SJSA1 (cell line): ENCODE measurements at regions not wholly inside any gene's neighbourhood (a gene's known extent, or its start where the extent isn't known, plus 50 kb on each side); places are given as distances from the start of the nearest gene placed in this dataset.
"Not testable (repeated sequence)": the region's sequence is repeated elsewhere in the genome, so short reads cannot be mapped to it uniquely, and the experiment has no call there.

ENCODE experiments used
- DNase-seq, 2 experiments: peaks; one replicate each; pipeline ENCODE4 v3.0.0-alpha.2; 2015 to 2020; ENCODE audit warnings: low spot score in 2 of 2, low read depth in 1 of 2
- H3K27ac ChIP-seq: fragments of 250-450 bp; sonication (Bioruptor Pico); 2 replicates; pipeline ENCODE4 v1.5.1; 2020; ENCODE audit warnings: mild to moderate bottlenecking, moderate library complexity
- H3K27me3 ChIP-seq: fragments of 250-450 bp; sonication (Bioruptor Pico); replicated peaks from 2 replicates; pipeline ENCODE4 v1.5.1; 2020; ENCODE audit warnings: mild to moderate bottlenecking, moderate library complexity
- H3K36me3 ChIP-seq: fragments of 250-450 bp; sonication (Bioruptor Pico); 2 replicates; pipeline ENCODE4 v1.5.1; 2020; ENCODE audit warnings: mild to moderate bottlenecking
- H3K4me1 ChIP-seq: fragments of 250-450 bp; sonication (Bioruptor Pico); replicated peaks from 2 replicates; pipeline ENCODE4 v1.6.1; 2021; ENCODE audit warnings: mild to moderate bottlenecking
- H3K4me3 ChIP-seq: fragments of 250-450 bp; sonication (Bioruptor Pico); 2 replicates; pipeline ENCODE4 v1.5.1; 2020; ENCODE audit warnings: mild to moderate bottlenecking
- H3K9me3 ChIP-seq: fragments of 250-450 bp; sonication (Bioruptor Pico); replicated peaks from 2 replicates; pipeline ENCODE4 v1.5.1; 2020; ENCODE audit warnings: mild to moderate bottlenecking

DNA sequence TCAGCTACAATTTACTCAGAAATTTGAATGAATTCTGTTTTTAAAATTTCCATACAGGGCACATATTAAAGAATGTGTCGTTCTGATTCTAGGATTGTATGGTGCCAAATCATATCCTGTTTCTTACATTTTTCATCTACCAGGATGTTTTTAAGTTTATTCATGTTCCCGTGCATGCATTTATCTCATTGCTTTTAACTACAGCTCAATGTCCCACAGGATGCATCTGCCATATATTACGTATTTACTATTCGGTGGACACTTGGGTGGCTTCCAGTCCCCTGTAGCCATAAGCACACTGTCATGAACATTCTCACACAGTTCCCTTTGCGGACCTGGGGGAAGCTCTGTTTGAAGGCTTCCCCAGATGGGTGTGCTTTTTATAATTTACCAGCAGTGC is 122.3 kb downstream of the CCDC71L start:
- H3K36me3 ChIP-seq = no peaks in the 10 kb centered on the region
- no peak for DNase-seq
- H3K4me1 ChIP-seq = peaks cover 17% of the 10 kb centered on the region
- no peak overlapping the region for H3K4me3 ChIP-seq
- no peaks in the 10 kb centered on the region for H3K27me3 ChIP-seq
- H3K9me3 ChIP-seq = no peaks in the 10 kb centered on the region
- H3K27ac ChIP-seq = no peak overlapping the region

GRCh38 chr7:106537119-106537518 is 123.8 kb downstream of the CCDC71L start:
- Histone ChIP-seq H3K36me3 (no peaks in the 10 kb centered on the region), H3K27ac (no peak overlapping the region), H3K4me1 (peaks cover 2% of the 10 kb centered on the region), H3K27me3 (no peaks in the 10 kb centered on the region), H3K9me3 (no peaks in the 10 kb centered on the region), H3K4me3 (no peak overlapping the region)
- no peak for DNase-seq

- Histone ChIP-seq H3K4me3 (no peak overlapping the region), H3K36me3 (no peaks in the 10 kb centered on the region), H3K27me3 (no peaks in the 10 kb centered on the region), H3K27ac (no peak overlapping the region), H3K9me3 (no peaks in the 10 kb centered on the region), H3K4me1 (no peaks in the 10 kb centered on the region)
- DNase-seq = no peak
These were observed 124.9 kb downstream of the CCDC71L start for GRCh38 chr7:106536079-106536478.

DNA sequence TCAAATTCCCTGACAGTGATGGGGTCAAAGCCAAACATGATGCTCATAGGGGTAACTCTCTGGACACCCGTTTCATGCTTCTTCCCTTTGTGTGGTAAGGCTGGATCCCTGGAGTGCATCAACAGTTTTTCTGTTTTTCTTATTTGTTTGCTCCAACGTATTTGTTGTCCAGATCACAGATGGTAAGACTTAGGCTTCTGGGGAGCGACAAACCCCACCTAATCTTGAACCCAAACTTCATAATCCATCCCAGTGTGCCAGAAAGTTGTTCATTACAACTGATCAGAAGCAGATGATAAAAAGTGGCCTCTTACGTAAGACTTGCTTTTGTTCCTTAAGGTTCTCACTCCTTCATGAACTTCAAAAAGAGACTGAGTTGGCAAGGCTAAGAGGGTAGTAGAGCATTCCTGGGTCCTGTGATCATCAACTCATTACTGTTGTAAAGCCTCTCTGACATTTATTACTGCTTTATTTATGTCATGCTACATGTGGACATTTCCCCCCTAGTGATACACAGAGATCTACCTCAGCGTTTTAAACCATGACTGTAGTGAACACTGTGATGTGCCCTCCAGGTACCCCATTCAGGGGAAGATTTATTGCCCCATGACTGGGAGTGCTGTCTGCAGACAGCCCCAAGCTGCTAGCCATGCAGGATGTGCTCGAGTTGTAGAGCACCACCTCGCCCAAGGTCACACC is 125.6 kb downstream of the CCDC71L start:
- no peak for DNase-seq
- H3K4me3 ChIP-seq = no peak overlapping the region

GRCh38 chr7:106534271-106534846 is 126.6 kb downstream of the CCDC71L start:
- H3K4me3 ChIP-seq = no peak overlapping the region
- DNase-seq = no peak
- H3K27me3 ChIP-seq = no peaks in the 10 kb centered on the region
- H3K4me1 ChIP-seq = no peaks in the 10 kb centered on the region
- H3K9me3 ChIP-seq = no peaks in the 10 kb centered on the region
- no peaks in the 10 kb centered on the region for H3K36me3 ChIP-seq
- no peak overlapping the region for H3K27ac ChIP-seq

More for the DNA sequence above, 125.6 kb downstream of the CCDC71L start:
- Histone ChIP-seq H3K27me3 (no peaks in the 10 kb centered on the region), H3K36me3 (no peaks in the 10 kb centered on the region), H3K9me3 (no peaks in the 10 kb centered on the region), H3K27ac (no peak overlapping the region), H3K4me1 (no peaks in the 10 kb centered on the region)

- not testable (repeated sequence) for DNase-seq, H3K27ac ChIP-seq, H3K4me1 ChIP-seq, H3K27me3 ChIP-seq, H3K9me3 ChIP-seq, H3K36me3 ChIP-seq, H3K4me3 ChIP-seq
These were observed 130.8 kb downstream of the CCDC71L start for GRCh38 chr7:106530183-106530582.

- H3K27me3 ChIP-seq, H3K36me3 ChIP-seq, H3K9me3 ChIP-seq, H3K4me3 ChIP-seq, H3K27ac ChIP-seq, H3K4me1 ChIP-seq, DNase-seq: not testable (repeated sequence)
These were observed 134.3 kb downstream of the CCDC71L start for GRCh38 chr7:106526617-106527016.

DNA sequence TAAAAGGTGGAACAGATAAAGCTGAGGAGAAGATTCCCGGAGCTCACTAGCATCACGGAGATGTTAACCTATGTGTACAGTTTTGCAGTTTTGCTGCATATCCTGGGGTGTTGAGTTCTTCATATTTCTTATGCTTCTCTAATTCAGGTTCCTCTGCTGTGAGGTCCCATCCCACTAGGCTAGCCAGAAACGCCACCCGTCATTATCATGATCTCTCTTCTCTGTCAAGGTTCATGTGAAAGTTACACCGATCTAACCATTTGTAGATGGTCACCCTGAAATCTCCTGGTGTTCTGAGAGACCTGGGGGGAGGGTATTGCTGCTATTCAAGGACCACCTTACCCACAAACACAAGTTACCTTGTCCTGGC is 136.3 kb downstream of the CCDC71L start:
- H3K36me3 ChIP-seq = no peaks in the 10 kb centered on the region
- no peak for DNase-seq
- H3K4me3 ChIP-seq = no peak overlapping the region
- no peaks in the 10 kb centered on the region for H3K9me3 ChIP-seq
- H3K4me1 ChIP-seq = no peaks in the 10 kb centered on the region
- no peak overlapping the region for H3K27ac ChIP-seq
- H3K27me3 ChIP-seq = no peaks in the 10 kb centered on the region

DNA sequence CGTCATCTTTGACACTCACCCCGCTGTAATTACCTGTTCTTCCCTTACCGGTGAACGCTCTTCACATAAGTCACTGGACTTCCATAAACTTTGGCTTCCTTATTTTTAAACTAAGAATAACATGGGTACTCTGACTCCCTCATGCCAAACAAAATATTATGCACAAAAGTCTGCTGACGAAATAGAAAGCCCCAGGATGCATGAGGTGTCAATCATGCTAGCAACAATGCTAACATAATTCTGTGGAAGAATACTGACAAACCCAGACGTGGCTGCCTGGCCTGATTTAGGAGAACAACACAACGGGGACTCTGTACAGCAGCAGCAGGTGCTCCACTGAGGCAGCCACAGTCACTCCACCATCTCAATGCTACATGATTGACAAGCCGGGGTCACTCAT is 137.5 kb downstream of the CCDC71L start:
- H3K4me1 ChIP-seq = no peaks in the 10 kb centered on the region
- H3K4me3 ChIP-seq = no peak overlapping the region
- H3K9me3 ChIP-seq = no peaks in the 10 kb centered on the region
- no peak for DNase-seq
- no peaks in the 10 kb centered on the region for H3K27me3 ChIP-seq
- H3K27ac ChIP-seq = no peak overlapping the region
- H3K36me3 ChIP-seq = no peaks in the 10 kb centered on the region

- Histone ChIP-seq H3K27ac (no peak overlapping the region), H3K4me1 (no peaks in the 10 kb centered on the region), H3K27me3 (no peaks in the 10 kb centered on the region), H3K36me3 (no peaks in the 10 kb centered on the region), H3K9me3 (no peaks in the 10 kb centered on the region), H3K4me3 (no peak overlapping the region)
- DNase-seq = no peak
These were observed 138.3 kb downstream of the CCDC71L start for GRCh38 chr7:106522696-106523095.

GRCh38 chr7:106521541-106521940 is 139.4 kb downstream of the CCDC71L start:
- DNase-seq = no peak
- Histone ChIP-seq H3K4me1 (no peaks in the 10 kb centered on the region), H3K36me3 (no peaks in the 10 kb centered on the region), H3K9me3 (no peaks in the 10 kb centered on the region), H3K4me3 (no peak overlapping the region), H3K27me3 (no peaks in the 10 kb centered on the region), H3K27ac (no peak overlapping the region)

DNA sequence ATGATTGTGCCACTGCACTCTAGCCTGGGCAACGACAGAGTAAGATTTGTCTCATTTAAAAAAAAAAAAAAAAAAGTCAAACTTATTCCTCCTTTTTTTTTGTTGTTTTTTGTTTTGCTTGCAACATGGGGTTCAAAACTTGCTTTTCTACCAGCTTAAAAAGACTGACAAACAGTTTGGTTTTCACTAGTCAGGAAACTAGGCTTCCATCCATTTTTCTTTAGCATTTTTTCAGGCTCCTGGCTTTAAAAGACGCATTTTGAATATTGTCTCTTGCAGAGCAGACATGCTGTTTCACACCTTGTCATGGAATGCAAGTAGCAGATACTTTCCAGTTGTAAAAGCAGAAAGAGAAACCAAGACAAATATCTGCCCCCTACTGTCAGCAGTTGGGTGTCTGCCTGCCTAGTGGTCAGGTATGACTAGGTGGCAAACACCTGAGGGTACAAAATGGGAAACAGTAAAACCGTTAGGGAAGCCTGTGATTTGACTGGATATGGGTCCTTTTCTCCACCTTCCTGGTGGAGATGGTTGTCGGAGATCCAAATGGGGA is 139.9 kb downstream of the CCDC71L start:
- Histone ChIP-seq H3K27me3 (no peaks in the 10 kb centered on the region), H3K36me3 (no peaks in the 10 kb centered on the region)

GRCh38 chr7:106518967-106519366 is 142.0 kb downstream of the CCDC71L start:
- Histone ChIP-seq H3K9me3 (no peaks in the 10 kb centered on the region), H3K4me1 (no peaks in the 10 kb centered on the region), H3K27me3 (no peaks in the 10 kb centered on the region), H3K36me3 (no peaks in the 10 kb centered on the region), H3K27ac (no peak overlapping the region), H3K4me3 (no peak overlapping the region)
- no peak for DNase-seq

More for the DNA sequence above, 139.9 kb downstream of the CCDC71L start:
- H3K27ac ChIP-seq = no peak overlapping the region
- no peaks in the 10 kb centered on the region for H3K4me1 ChIP-seq
- no peak overlapping the region for H3K4me3 ChIP-seq
- no peaks in the 10 kb centered on the region for H3K9me3 ChIP-seq
- no peak for DNase-seq

DNA sequence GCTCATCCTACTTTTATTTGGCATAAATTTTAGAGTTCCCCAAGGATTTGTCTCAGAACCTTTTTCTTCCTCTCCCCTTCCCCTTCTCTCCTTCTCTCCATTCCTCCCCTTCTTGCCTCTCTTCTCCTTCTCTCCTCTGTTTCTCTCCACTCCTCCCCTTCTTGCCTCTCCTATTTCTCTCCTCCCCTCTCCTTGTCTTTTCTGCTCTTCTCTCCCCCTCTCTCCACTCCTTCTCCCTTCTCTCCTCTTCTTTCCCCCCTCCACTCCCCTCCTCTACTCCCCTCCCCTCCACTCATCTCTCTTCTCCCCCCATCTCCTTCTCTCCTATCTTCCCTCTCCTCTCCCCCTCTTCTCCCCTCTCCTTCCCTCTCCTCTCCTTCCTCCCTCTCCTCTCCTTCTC is 142.7 kb downstream of the CCDC71L start:
- H3K9me3 ChIP-seq = no peaks in the 10 kb centered on the region
- DNase-seq = no peak
- H3K36me3 ChIP-seq = no peaks in the 10 kb centered on the region
- H3K4me1 ChIP-seq = no peaks in the 10 kb centered on the region
- H3K27ac ChIP-seq = no peak overlapping the region
- no peaks in the 10 kb centered on the region for H3K27me3 ChIP-seq
- H3K4me3 ChIP-seq = no peak overlapping the region
